ENCODE measurements at regions not wholly inside any gene's neighbourhood (a gene's known extent, or its start where the extent isn't known, plus 50 kb on each side); places are given as distances from the start of the nearest gene placed in this dataset.

DNA sequence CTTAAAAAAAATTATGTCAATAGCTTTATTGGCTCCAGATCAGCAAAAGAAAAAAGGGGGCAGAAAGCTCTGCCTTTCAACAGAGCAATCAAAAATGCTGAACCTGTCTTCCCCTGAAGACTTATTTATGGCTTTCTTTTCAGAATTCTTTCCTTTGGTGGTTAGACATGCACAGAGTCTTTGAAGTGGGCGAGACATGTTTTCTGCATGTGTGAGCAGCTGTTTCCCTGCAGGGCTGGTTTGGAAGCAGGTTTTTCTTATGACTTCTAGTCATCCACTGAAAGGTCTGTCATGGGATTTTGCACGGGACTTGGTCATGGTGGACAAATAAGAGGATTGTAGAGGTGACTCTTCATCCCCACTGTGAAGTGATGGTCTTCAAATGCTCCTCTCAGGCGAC lies 160.3 kb downstream of the VAPA start:
- TF ChIP-seq EZH2 (IDR thresholded peaks at IDR 0.05; ENCODE audit: low read depth), result no peak
- TF ChIP-seq, protein P1, sequence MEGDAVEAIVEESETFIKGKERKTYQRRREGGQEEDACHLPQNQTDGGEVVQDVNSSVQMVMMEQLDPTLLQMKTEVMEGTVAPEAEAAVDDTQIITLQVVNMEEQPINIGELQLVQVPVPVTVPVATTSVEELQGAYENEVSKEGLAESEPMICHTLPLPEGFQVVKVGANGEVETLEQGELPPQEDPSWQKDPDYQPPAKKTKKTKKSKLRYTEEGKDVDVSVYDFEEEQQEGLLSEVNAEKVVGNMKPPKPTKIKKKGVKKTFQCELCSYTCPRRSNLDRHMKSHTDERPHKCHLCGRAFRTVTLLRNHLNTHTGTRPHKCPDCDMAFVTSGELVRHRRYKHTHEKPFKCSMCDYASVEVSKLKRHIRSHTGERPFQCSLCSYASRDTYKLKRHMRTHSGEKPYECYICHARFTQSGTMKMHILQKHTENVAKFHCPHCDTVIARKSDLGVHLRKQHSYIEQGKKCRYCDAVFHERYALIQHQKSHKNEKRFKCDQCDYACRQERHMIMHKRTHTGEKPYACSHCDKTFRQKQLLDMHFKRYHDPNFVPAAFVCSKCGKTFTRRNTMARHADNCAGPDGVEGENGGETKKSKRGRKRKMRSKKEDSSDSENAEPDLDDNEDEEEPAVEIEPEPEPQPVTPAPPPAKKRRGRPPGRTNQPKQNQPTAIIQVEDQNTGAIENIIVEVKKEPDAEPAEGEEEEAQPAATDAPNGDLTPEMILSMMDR (conservative IDR thresholded peaks at IDR 0.05), result no peak
